Astrocyte (in vitro differentiated cells and primary cell): ENCODE measurements at regions not wholly inside any gene's neighbourhood (a gene's known extent, or its start where the extent isn't known, plus 50 kb on each side); places are given as distances from the start of the nearest gene placed in this dataset.

Source experiments
- DNase-seq: peaks from one replicate; pipeline ENCODE4 v3.0.0-alpha.2; 2010; ENCODE audit warnings: low read depth
- FAIRE-seq: peaks from 2 replicates; lab custom pipeline; 2011; peaks lifted over from hg19 to GRCh38; lab: Jason Lieb, UNC
- H2AFZ ChIP-seq: 2 replicates; pipeline ENCODE4 v1.6.0; 2012; ENCODE audit warnings: low read depth, low read length, inconsistent platforms
- H3K27ac ChIP-seq: 2 replicates; pipeline ENCODE4 v1.5.1; 2011; ENCODE audit warnings: low read depth, low read length, inconsistent platforms
- H3K27me3 ChIP-seq: 2 replicates; pipeline ENCODE4 v1.6.0; 2011; ENCODE audit warnings: low read length, inconsistent platforms; ENCODE audit not compliant: insufficient read depth
- H3K36me3 ChIP-seq: 2 replicates; pipeline ENCODE4 v1.5.1; 2011; ENCODE audit warnings: low read length, inconsistent platforms; ENCODE audit not compliant: insufficient read depth
- H3K4me1 ChIP-seq: 2 replicates; pipeline ENCODE4 v1.5.1; 2011; ENCODE audit warnings: low read length, inconsistent platforms; ENCODE audit not compliant: insufficient read depth
- H3K4me2 ChIP-seq: 2 replicates; pipeline ENCODE4 v1.6.0; 2012; ENCODE audit warnings: low read length, inconsistent platforms
- H3K4me3 ChIP-seq: 2 replicates; pipeline ENCODE4 v1.5.1; 2011; ENCODE audit warnings: low read depth, mild to moderate bottlenecking, low read length, inconsistent platforms; ENCODE audit not compliant: insufficient read depth
- H3K79me2 ChIP-seq: 2 replicates; pipeline ENCODE4 v1.6.0; 2012; ENCODE audit warnings: mild to moderate bottlenecking, low read length, inconsistent platforms; ENCODE audit not compliant: insufficient read depth
- H3K9ac ChIP-seq: 2 replicates; pipeline ENCODE4 v1.6.0; 2012; ENCODE audit warnings: mild to moderate bottlenecking, low read length, inconsistent platforms
- H3K9me3 ChIP-seq: 2 replicates; pipeline ENCODE4 v1.5.1; 2012; ENCODE audit warnings: low read depth, mild to moderate bottlenecking, low read length, inconsistent platforms; ENCODE audit not compliant: insufficient read depth
- H4K20me1 ChIP-seq: 2 replicates; pipeline ENCODE4 v1.6.0; 2012; ENCODE audit warnings: low read length, inconsistent platforms; ENCODE audit not compliant: insufficient read depth
- H3K27ac Mint-ChIP-seq: one replicate; pipeline ENCODE4 v1.8.0; 2021; ENCODE audit warnings: mild to moderate bottlenecking, mixed read lengths; ENCODE audit not compliant: unreplicated experiment
- H3K27me3 Mint-ChIP-seq: one replicate; pipeline ENCODE4 v1.8.0; 2021; ENCODE audit warnings: low read depth, mixed read lengths; ENCODE audit not compliant: unreplicated experiment
- H3K36me3 Mint-ChIP-seq: one replicate; pipeline ENCODE4 v1.8.0; 2021; ENCODE audit warnings: low read depth, mixed read lengths; ENCODE audit not compliant: unreplicated experiment
- H3K4me1 Mint-ChIP-seq: one replicate; pipeline ENCODE4 v1.8.0; 2021; ENCODE audit warnings: low read depth, mixed read lengths; ENCODE audit not compliant: unreplicated experiment
- H3K4me3 Mint-ChIP-seq: one replicate; pipeline ENCODE4 v1.8.0; 2021; ENCODE audit warnings: mild to moderate bottlenecking, moderate library complexity, mixed read lengths; ENCODE audit not compliant: unreplicated experiment
- H3K9me3 Mint-ChIP-seq: one replicate; pipeline ENCODE4 v1.8.0; 2021; ENCODE audit warnings: mild to moderate bottlenecking, mixed read lengths; ENCODE audit not compliant: unreplicated experiment
- CTCF ChIP-seq: IDR thresholded peaks from 2 replicates; pipeline ENCODE4 v1.5.1; 2011; ENCODE audit warnings: low read depth, mild to moderate bottlenecking, inconsistent platforms, low read length, moderate library complexity; ENCODE audit not compliant: insufficient read depth
- EZH2 ChIP-seq: IDR thresholded peaks from 2 replicates; pipeline ENCODE4 v1.6.1; 2012; ENCODE audit warnings: mild to moderate bottlenecking, low read length, inconsistent platforms; ENCODE audit not compliant: insufficient read depth

- H3K4me3 ChIP-seq, result no peak overlapping the region
- DNase-seq (no peak), FAIRE-seq (no peak)
- no peak overlapping the region for H2AFZ ChIP-seq
- H3K27me3 Mint-ChIP-seq, result no peaks in the 10 kb centered on the region
- H3K27ac ChIP-seq, result no peak overlapping the region
- H3K9ac ChIP-seq, result no peak overlapping the region
- no peaks in the 10 kb centered on the region for H4K20me1 ChIP-seq
- no peaks in the 10 kb centered on the region for H3K4me1 Mint-ChIP-seq
- no peaks in the 10 kb centered on the region for H3K4me1 ChIP-seq
- TF ChIP-seq EZH2 (no peak), CTCF (no peak)
- H3K36me3 ChIP-seq, result no peaks in the 10 kb centered on the region
- H3K27me3 ChIP-seq, result no peaks in the 10 kb centered on the region
- no peaks in the 10 kb centered on the region for H3K9me3 Mint-ChIP-seq
- no peak overlapping the region for H3K27ac Mint-ChIP-seq
- no peaks in the 10 kb centered on the region for H3K36me3 Mint-ChIP-seq
- no peaks in the 10 kb centered on the region for H3K79me2 ChIP-seq
- no peaks in the 10 kb centered on the region for H3K9me3 ChIP-seq
- H3K4me3 Mint-ChIP-seq, result no peak overlapping the region
- H3K4me2 ChIP-seq, result no peak overlapping the region
Observed at GRCh38 chr6:22752522-22752921, 183.2 kb downstream of the HDGFL1 start.

GRCh38 chr6:22754061-22754460, 184.7 kb downstream of the HDGFL1 start:
- no peaks in the 10 kb centered on the region for H3K36me3 Mint-ChIP-seq
- no peaks in the 10 kb centered on the region for H3K79me2 ChIP-seq
- no peak for TF ChIP-seq EZH2
- no peak for TF ChIP-seq CTCF
- H3K9me3 Mint-ChIP-seq, result no peaks in the 10 kb centered on the region
- DNase-seq (peak; percentile 39), FAIRE-seq (no peak)
- H3K4me3 ChIP-seq, result no peak overlapping the region
- no peaks in the 10 kb centered on the region for H4K20me1 ChIP-seq
- H3K9me3 ChIP-seq, result no peaks in the 10 kb centered on the region
- H3K4me2 ChIP-seq, result no peak overlapping the region
- no peak overlapping the region for H3K27ac Mint-ChIP-seq
- H3K4me1 ChIP-seq, result no peaks in the 10 kb centered on the region
- no peaks in the 10 kb centered on the region for H3K27me3 Mint-ChIP-seq
- no peak overlapping the region for H3K9ac ChIP-seq
- H3K27me3 ChIP-seq, result no peaks in the 10 kb centered on the region
- no peak overlapping the region for H3K4me3 Mint-ChIP-seq
- H3K4me1 Mint-ChIP-seq, result no peaks in the 10 kb centered on the region
- H3K36me3 ChIP-seq, result no peaks in the 10 kb centered on the region
- H2AFZ ChIP-seq, result no peak overlapping the region
- no peak overlapping the region for H3K27ac ChIP-seq

GRCh38 chr6:22755605-22756004, 186.2 kb downstream of the HDGFL1 start:
- Histone ChIP-seq H3K36me3 (no peaks in the 10 kb centered on the region), H3K4me3 (no peak overlapping the region), H3K4me2 (no peak overlapping the region), H3K9ac (no peak overlapping the region), H2AFZ (no peak overlapping the region), H3K27me3 (no peaks in the 10 kb centered on the region), H3K27ac (no peak overlapping the region), H3K9me3 (no peaks in the 10 kb centered on the region), H3K4me1 (no peaks in the 10 kb centered on the region), H3K79me2 (no peaks in the 10 kb centered on the region), H4K20me1 (no peaks in the 10 kb centered on the region)
- DNase-seq (no peak), FAIRE-seq (no peak)
- no peaks in the 10 kb centered on the region for H3K4me1 Mint-ChIP-seq
- no peaks in the 10 kb centered on the region for H3K27me3 Mint-ChIP-seq
- H3K36me3 Mint-ChIP-seq, result no peaks in the 10 kb centered on the region
- H3K4me3 Mint-ChIP-seq, result no peak overlapping the region
- TF ChIP-seq EZH2 (no peak), CTCF (no peak)
- no peaks in the 10 kb centered on the region for H3K9me3 Mint-ChIP-seq
- H3K27ac Mint-ChIP-seq, result no peak overlapping the region
